Transverse colon (tissue), 4 donors: ENCODE measurements at regions not wholly inside any gene's neighbourhood (a gene's known extent, or its start where the extent isn't known, plus 50 kb on each side); places are given as distances from the start of the nearest gene placed in this dataset.

Experiments
- DNase-seq: peaks from one replicate; pipeline ENCODE4 v3.0.0-alpha.2; 2019
- H3K27ac ChIP-seq, 4 donors: fragments of 200-600 bp; sonication (generic); 2 replicates each; pipeline ENCODE4 v1.5.1; 2016 to 2018; ENCODE audit warnings: inconsistent platforms in 4 of 4
- H3K27me3 ChIP-seq: fragments of 200-600 bp; sonication (generic); 2 replicates; pipeline ENCODE4 v1.5.1; 2017; ENCODE audit warnings: inconsistent platforms
- H3K36me3 ChIP-seq, 4 donors: fragments of 200-600 bp; sonication (generic); 2 replicates each; pipeline ENCODE4 v1.5.1; 2017 to 2019; ENCODE audit warnings: inconsistent platforms in 4 of 4
- H3K4me1 ChIP-seq, 4 donors: fragments of 200-600 bp; sonication (generic); 2 replicates each; pipeline ENCODE4 v1.5.1; 2017 to 2020; ENCODE audit warnings: inconsistent platforms in 4 of 4
- H3K4me3 ChIP-seq, 4 donors: fragments of 200-600 bp; sonication (generic); 1 replicate in 1 of 4; 2 replicates in 3 of 4; pipeline versions ENCODE4 v1.5.1 to v1.6.1; 2017 to 2019; ENCODE audit warnings: inconsistent platforms in 4 of 4
- H3K9me3 ChIP-seq, 2 donors: fragments of 200-600 bp; sonication (generic); 2 replicates each; pipeline ENCODE4 v1.5.1; 2017 to 2019; ENCODE audit warnings: inconsistent platforms in 2 of 2
- CTCF ChIP-seq, 5 experiments: fragments of 200-600 bp in 3 of 5; fragments of 450-650 bp in 2 of 5; sonication (generic) in 3 of 5; IDR thresholded peaks; 1 replicate in 2 of 5; 2 replicates in 3 of 5; pipeline ENCODE4 v1.5.1; 2016 to 2017; ENCODE audit warnings: antibody characterized with exemption in 5 of 5, inconsistent platforms in 3 of 5, mild to moderate bottlenecking in 2 of 5, moderate library complexity in 1 of 5
- EP300 ChIP-seq: sonication (generic); formaldehyde crosslinking; IDR thresholded peaks from one replicate; pipeline ENCODE4 v1.6.1; 2017; ENCODE audit warnings: antibody characterized with exemption, low read depth
- POLR2A ChIP-seq: fragments of 450-650 bp; IDR thresholded peaks from one replicate; pipeline ENCODE4 v1.6.1; 2016; ENCODE audit warnings: antibody characterized with exemption, mild to moderate bottlenecking, moderate library complexity
- POLR2AphosphoS5 ChIP-seq, 3 donors: sonication (generic); formaldehyde crosslinking; IDR thresholded peaks; one replicate each; pipeline ENCODE4 v1.6.1; 2016; ENCODE audit warnings: antibody characterized with exemption in 3 of 3
- WGBS, 2 donors: methylation state at CpG; one replicate each; pipeline ENCODE4 v1.1.5; 2018; ENCODE audit warnings: low coverage in 1 of 2; 5-methylcytosine and 5-hydroxymethylcytosine counted together
- in situ Hi-C, 4 donors: fragments of 200-750 bp; cut with MboI; loops; one replicate each; pipeline versions ENCODE4 v1.15.0 to v1.15.1; 2017; ENCODE audit warnings: low sequenced_read_pairs in 3 of 4, low pct_ligation_motif_present in 1 of 4, low pct_unique_long_range_greater_than_20kb in 1 of 4
- intact Hi-C: fragments of 100-400 bp; cut with DNase I; formaldehyde crosslinking; loops from one replicate; pipeline ENCODE4 v1.15.1; 2023; ENCODE audit warnings: low total_unique reads

GRCh38 chr12:14193639-14194038 is 171.8 kb upstream of the ATF7IP start:
- in situ Hi-C loops = no loop called here
- Histone ChIP-seq H3K4me3 (no peak overlapping the region), H3K4me1 (peaks cover 0 to 5% (median under 1%) of the 10 kb centered on the region in 4 donors), H3K27me3 (no peaks in the 10 kb centered on the region), H3K27ac (no peak overlapping the region), H3K9me3 (no peaks in the 10 kb centered on the region), H3K36me3 (no peaks in the 10 kb centered on the region)
- no peak for TF ChIP-seq CTCF (IDR thresholded peaks at IDR 0.05)
- no peak for TF ChIP-seq POLR2A
- TF ChIP-seq POLR2AphosphoS5 (IDR thresholded peaks at IDR 0.05) = no peak
- no peak for TF ChIP-seq EP300
- DNase-seq = no peak
- 50 to 74% methylated on average over 10 of the region's 10 CpGs for WGBS, 2 donors
- intact Hi-C loops = no loop called here

- no peaks in the 10 kb centered on the region for H3K4me1 ChIP-seq
- WGBS, 2 donors = 93% methylated on average over 11 of the region's 11 CpGs
- intact Hi-C loops (no loop called here), in situ Hi-C loops (no loop called here)
- no peak for DNase-seq
- no peaks in the 10 kb centered on the region for H3K9me3 ChIP-seq
- H3K36me3 ChIP-seq = no peaks in the 10 kb centered on the region
- no peaks in the 10 kb centered on the region for H3K27me3 ChIP-seq
- no peak overlapping the region for H3K4me3 ChIP-seq
- H3K27ac ChIP-seq = no peak overlapping the region
- TF ChIP-seq CTCF (IDR thresholded peaks at IDR 0.05) = no peak
Measured at GRCh38 chr12:14194572-14194971, 170.9 kb upstream of the ATF7IP start.

DNA sequence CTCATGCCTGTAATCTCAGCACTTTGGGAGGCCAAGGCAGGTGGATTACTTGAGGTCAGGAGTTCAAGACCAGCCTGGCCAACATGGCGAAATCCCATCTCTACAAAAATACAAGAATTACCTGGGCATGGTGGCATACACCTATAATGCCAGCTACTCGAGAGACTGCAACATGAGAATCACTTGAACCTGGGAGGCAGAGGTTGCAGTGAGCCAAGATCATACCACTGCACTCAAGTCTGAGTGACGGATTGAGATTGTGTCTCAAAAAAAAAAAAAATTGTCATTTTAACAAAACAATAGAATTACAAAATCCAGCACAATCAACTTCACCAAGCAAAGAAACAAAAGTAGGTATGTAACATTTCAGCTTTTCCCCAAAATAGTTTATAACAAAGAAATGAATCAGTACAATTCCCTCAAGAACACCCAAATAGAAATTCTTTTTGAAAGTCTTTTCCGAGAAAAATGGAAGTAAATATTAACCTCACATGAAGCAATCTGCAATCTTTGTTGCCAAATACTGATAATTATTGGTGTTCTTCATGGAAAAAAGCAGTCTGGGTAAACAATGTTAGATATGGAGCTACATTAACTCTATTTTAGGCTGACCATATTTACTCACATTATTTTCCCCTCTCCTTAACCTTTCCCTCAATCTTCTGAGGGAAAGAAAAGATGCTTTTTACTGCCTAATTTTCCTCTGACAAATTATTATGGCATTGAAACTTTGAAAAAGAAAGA is 165.9 kb upstream of the ATF7IP start:
- in situ Hi-C loops (no loop called here), intact Hi-C loops (no loop called here)
- TF ChIP-seq POLR2A = no peak
- TF ChIP-seq EP300 = no peak
- TF ChIP-seq CTCF (IDR thresholded peaks at IDR 0.05) = no peak
- TF ChIP-seq POLR2AphosphoS5 (IDR thresholded peaks at IDR 0.05) = no peak
- no peak for DNase-seq
- no peak overlapping the region for H3K4me3 ChIP-seq
- WGBS, 2 donors = 77 to 88% methylated on average over 1 to 4 of the region's 4 CpGs
- no peaks in the 10 kb centered on the region for H3K36me3 ChIP-seq
- no peak overlapping the region for H3K27ac ChIP-seq
- H3K27me3 ChIP-seq = no peaks in the 10 kb centered on the region
- no peaks in the 10 kb centered on the region for H3K9me3 ChIP-seq
- no peaks in the 10 kb centered on the region for H3K4me1 ChIP-seq

DNA sequence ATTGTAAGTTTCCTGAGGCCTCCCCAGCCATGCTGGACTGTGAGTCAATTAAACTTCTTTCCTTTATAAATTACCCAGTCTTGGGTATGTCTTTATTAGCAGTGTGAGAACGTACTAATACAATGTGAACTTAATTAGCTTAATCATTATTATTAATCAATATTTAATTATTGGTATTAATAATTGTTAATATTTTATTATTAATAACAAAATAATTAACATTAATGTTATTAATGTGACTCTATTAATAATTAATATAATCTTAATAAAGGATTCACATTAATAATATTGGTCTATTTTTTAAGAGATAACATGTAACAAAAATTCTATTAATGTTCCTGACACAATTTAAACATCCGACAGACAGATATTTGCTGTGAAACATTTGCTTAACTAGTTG is 164.9 kb upstream of the ATF7IP start:
- in situ Hi-C loops = no loop called here
- WGBS, 2 donors = 74 to 92% methylated on average over 2 of the region's 2 CpGs

DNA sequence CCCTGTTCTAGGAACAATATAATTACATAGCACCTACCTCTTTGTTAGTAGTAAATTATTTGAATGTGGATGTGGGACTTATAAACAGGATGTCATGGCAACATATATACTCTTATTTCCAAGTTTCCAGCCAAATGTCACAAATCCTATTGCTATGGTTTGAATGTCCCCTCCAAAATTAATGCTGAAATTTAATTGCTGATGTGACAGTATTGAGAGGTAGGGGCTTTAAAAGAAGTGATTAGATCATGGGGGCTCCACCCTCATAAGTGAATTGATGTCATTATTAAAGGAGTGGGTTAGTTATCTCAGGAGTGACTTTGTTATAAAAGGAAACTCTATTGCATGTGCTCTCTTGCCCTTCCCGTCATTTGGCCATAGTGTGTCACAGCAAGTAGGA is 164.2 kb upstream of the ATF7IP start:
- Histone ChIP-seq H3K9me3 (no peaks in the 10 kb centered on the region), H3K4me1 (no peaks in the 10 kb centered on the region), H3K4me3 (no peak overlapping the region), H3K27me3 (no peaks in the 10 kb centered on the region), H3K27ac (no peak overlapping the region), H3K36me3 (no peaks in the 10 kb centered on the region)
- no peak for TF ChIP-seq POLR2A
- TF ChIP-seq POLR2AphosphoS5 (IDR thresholded peaks at IDR 0.05) = no peak
- TF ChIP-seq CTCF (IDR thresholded peaks at IDR 0.05) = no peak
- no peak for TF ChIP-seq EP300
- in situ Hi-C loops = no loop called here
- WGBS, 2 donors = 89% methylated on average over 1 of the region's 1 CpG; no CpG with 5 or more reads in 1 of the 2 donors
- intact Hi-C loops = no loop called here
- DNase-seq = no peak

More for the DNA sequence above, 164.9 kb upstream of the ATF7IP start:
- Histone ChIP-seq H3K4me1 (no peaks in the 10 kb centered on the region), H3K9me3 (no peaks in the 10 kb centered on the region), H3K36me3 (no peaks in the 10 kb centered on the region), H3K27me3 (no peaks in the 10 kb centered on the region), H3K4me3 (no peak overlapping the region), H3K27ac (no peak overlapping the region)
- TF ChIP-seq POLR2A = no peak
- DNase-seq = no peak
- intact Hi-C loops = no loop called here
